KMS-11 (cell line): ENCODE measurements at regions not wholly inside any gene's neighbourhood (a gene's known extent, or its start where the extent isn't known, plus 50 kb on each side); places are given as distances from the start of the nearest gene placed in this dataset.
A peak's percentile ranks its signal among the peaks of the same experiment; 100 is the strongest.

Experiments
- H2AFZ ChIP-seq: fragments of 200-600 bp; sonication (generic); 2 replicates; pipeline ENCODE4 v1.6.1; 2016; ENCODE audit warnings: antibody characterized with exemption, mixed run types, low read depth
- H3K27ac ChIP-seq: fragments of 200-600 bp; sonication (generic); 2 replicates; pipeline ENCODE4 v1.6.1; 2016; ENCODE audit warnings: mild to moderate bottlenecking, mixed run types
- H3K27me3 ChIP-seq: fragments of 200-600 bp; sonication (generic); 2 replicates; pipeline ENCODE4 v1.6.1; 2017; ENCODE audit warnings: mild to moderate bottlenecking, low read depth, mixed run types, moderate library complexity; ENCODE audit not compliant: insufficient read depth
- H3K36me3 ChIP-seq: fragments of 200-600 bp; sonication (generic); 2 replicates; pipeline ENCODE4 v1.6.1; 2017; ENCODE audit warnings: mild to moderate bottlenecking, mixed run types; ENCODE audit not compliant: insufficient read depth
- H3K4me1 ChIP-seq: fragments of 200-600 bp; sonication (generic); 2 replicates; pipeline ENCODE4 v1.6.1; 2016; ENCODE audit warnings: mild to moderate bottlenecking, low read depth, mixed run types; ENCODE audit not compliant: poor library complexity, severe bottlenecking
- H3K4me2 ChIP-seq: fragments of 200-600 bp; sonication (generic); 2 replicates; pipeline ENCODE4 v1.7.0; 2016; ENCODE audit warnings: mild to moderate bottlenecking, mixed run types
- H3K4me3 ChIP-seq: fragments of 200-600 bp; sonication (generic); IDR thresholded peaks from 2 replicates; pipeline ENCODE4 v1.6.1; 2017; ENCODE audit warnings: low read depth, low read length, mixed read lengths; ENCODE audit not compliant: insufficient read depth
- H3K79me2 ChIP-seq: fragments of 200-600 bp; sonication (generic); 2 replicates; pipeline ENCODE4 v1.6.1; 2016; ENCODE audit warnings: low read depth, mixed run types; ENCODE audit not compliant: insufficient read depth
- H3K9ac ChIP-seq: fragments of 200-600 bp; sonication (generic); 2 replicates; pipeline ENCODE4 v1.6.1; 2016; ENCODE audit warnings: mild to moderate bottlenecking, mixed run types
- H4K20me1 ChIP-seq: fragments of 200-600 bp; sonication (generic); 2 replicates; pipeline ENCODE4 v1.6.1; 2016; ENCODE audit warnings: mild to moderate bottlenecking, mixed run types; ENCODE audit not compliant: insufficient read depth
- CTCF ChIP-seq: fragments of 200-600 bp; sonication (generic); conservative IDR thresholded peaks from 2 replicates; pipeline ENCODE4 v1.6.1; 2017; ENCODE audit warnings: low read depth, mild to moderate bottlenecking, antibody characterized with exemption, low read length, moderate library complexity, mixed read lengths

GRCh38 chr18:72648481-72648960 is 104.4 kb upstream of the CBLN2 start:
- H3K9ac ChIP-seq, result no peak overlapping the region
- TF ChIP-seq CTCF, result no peak
- no peak overlapping the region for H3K4me3 ChIP-seq
- no peak overlapping the region for H2AFZ ChIP-seq
- no peaks in the 10 kb centered on the region for H3K27me3 ChIP-seq
- H3K4me2 ChIP-seq, result no peak overlapping the region
- no peak overlapping the region for H3K27ac ChIP-seq
- peaks cover 19% of the 10 kb centered on the region for H3K4me1 ChIP-seq
- H3K36me3 ChIP-seq, result no peaks in the 10 kb centered on the region
- H4K20me1 ChIP-seq, result no peaks in the 10 kb centered on the region
- no peaks in the 10 kb centered on the region for H3K79me2 ChIP-seq

DNA sequence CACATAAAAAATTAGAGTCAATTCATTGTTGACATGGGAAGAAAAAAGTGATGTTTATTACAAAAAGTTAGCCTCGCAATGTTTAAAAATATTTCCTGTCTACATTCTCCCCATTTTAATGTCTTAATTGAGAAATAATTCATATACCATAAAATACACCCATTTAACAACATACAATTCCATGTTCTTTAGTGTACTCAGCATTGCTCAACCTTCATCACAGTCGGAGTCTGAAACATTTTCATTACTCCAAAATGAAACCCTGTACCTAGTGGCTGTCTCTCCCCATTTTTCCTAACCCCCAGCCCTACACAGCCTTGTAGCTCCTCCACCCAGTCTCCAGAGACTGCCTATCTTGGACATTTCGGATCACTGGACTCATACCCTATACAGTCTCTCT is 103.9 kb upstream of the CBLN2 start:
- no peak overlapping the region for H3K9ac ChIP-seq
- H3K27ac ChIP-seq, result no peak overlapping the region
- H3K27me3 ChIP-seq, result no peaks in the 10 kb centered on the region
- no peaks in the 10 kb centered on the region for H3K36me3 ChIP-seq
- TF ChIP-seq CTCF, result no peak
- no peak overlapping the region for H3K4me2 ChIP-seq
- H3K79me2 ChIP-seq, result no peaks in the 10 kb centered on the region
- no peak overlapping the region for H2AFZ ChIP-seq
- no peaks in the 10 kb centered on the region for H4K20me1 ChIP-seq
- H3K4me3 ChIP-seq, result no peak overlapping the region
- peaks cover 19% of the 10 kb centered on the region for H3K4me1 ChIP-seq

GRCh38 chr18:72640557-72640956 is 96.4 kb upstream of the CBLN2 start:
- Histone ChIP-seq H3K4me1 (peaks cover 24% of the 10 kb centered on the region), H4K20me1 (no peaks in the 10 kb centered on the region), H3K4me3 (no peak overlapping the region), H3K27me3 (no peaks in the 10 kb centered on the region), H3K4me2 (0 out of 2 replicates have a peak overlapping the region, but pooled peaks have one; percentile 12), H3K27ac (no peak overlapping the region), H3K9ac (no peak overlapping the region), H2AFZ (no peak overlapping the region), H3K79me2 (no peaks in the 10 kb centered on the region), H3K36me3 (no peaks in the 10 kb centered on the region)
- TF ChIP-seq CTCF, result no peak

- no peak overlapping the region for H2AFZ ChIP-seq
- H4K20me1 ChIP-seq, result no peaks in the 10 kb centered on the region
- H3K4me1 ChIP-seq, result peaks cover 13% of the 10 kb centered on the region
- H3K9ac ChIP-seq, result no peak overlapping the region
- no peaks in the 10 kb centered on the region for H3K36me3 ChIP-seq
- TF ChIP-seq CTCF, result no peak
- no peaks in the 10 kb centered on the region for H3K79me2 ChIP-seq
- H3K27ac ChIP-seq, result no peak overlapping the region
- no peaks in the 10 kb centered on the region for H3K27me3 ChIP-seq
- H3K4me2 ChIP-seq, result no peak overlapping the region
- H3K4me3 ChIP-seq, result no peak overlapping the region
Measured at GRCh38 chr18:72638376-72638775, 94.2 kb upstream of the CBLN2 start.

- H3K4me1 ChIP-seq, result peaks cover 13% of the 10 kb centered on the region
- no peak overlapping the region for H3K4me3 ChIP-seq
- H3K27ac ChIP-seq, result peak overlapping the region; percentile 32
- H2AFZ ChIP-seq, result peak overlapping the region; percentile 11; the same call in 1 of the 2 replicates
- H3K4me2 ChIP-seq, result no peak overlapping the region
- TF ChIP-seq CTCF, result no peak
- no peaks in the 10 kb centered on the region for H4K20me1 ChIP-seq
- no peaks in the 10 kb centered on the region for H3K36me3 ChIP-seq
- no peak overlapping the region for H3K9ac ChIP-seq
- no peaks in the 10 kb centered on the region for H3K79me2 ChIP-seq
- no peaks in the 10 kb centered on the region for H3K27me3 ChIP-seq
Measured at GRCh38 chr18:72637721-72638120, 93.6 kb upstream of the CBLN2 start.
